C4-2B (cell line): ENCODE measurements at regions not wholly inside any gene's neighbourhood (a gene's known extent, or its start where the extent isn't known, plus 50 kb on each side); places are given as distances from the start of the nearest gene placed in this dataset.

Experiments used
- ZFX ChIP-seq: fragments of 450-650 bp; IDR thresholded peaks from 2 replicates; pipeline ENCODE4 v1.6.1; 2017
- TF ChIP-seq, protein P1 (sequence below): fragments of 450-650 bp; conservative IDR thresholded peaks from 2 replicates; pipeline ENCODE4 v1.5.1; 2017; ENCODE audit warnings: mild to moderate bottlenecking

DNA sequence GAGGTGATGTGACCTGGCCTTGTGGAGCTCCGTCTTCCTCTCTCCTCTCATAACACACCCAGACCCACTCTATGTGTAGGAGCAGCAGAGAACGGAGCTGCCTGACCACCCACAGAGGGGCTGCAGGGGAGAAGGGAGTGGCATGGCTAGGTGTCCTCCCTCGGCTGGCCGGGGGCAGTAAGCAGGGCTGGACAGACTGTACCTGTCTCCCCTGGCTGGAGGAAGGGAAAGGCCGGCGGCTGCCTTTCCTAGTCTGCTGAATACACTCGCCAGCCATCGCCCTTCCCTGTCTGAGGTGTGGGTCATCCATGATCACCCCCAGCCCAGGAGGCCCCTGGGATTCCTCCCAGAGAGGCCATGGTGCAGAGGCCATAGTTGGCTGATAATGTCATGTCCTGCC, 187.2 kb upstream of the AJAP1 start:
- TF ChIP-seq, protein P1, sequence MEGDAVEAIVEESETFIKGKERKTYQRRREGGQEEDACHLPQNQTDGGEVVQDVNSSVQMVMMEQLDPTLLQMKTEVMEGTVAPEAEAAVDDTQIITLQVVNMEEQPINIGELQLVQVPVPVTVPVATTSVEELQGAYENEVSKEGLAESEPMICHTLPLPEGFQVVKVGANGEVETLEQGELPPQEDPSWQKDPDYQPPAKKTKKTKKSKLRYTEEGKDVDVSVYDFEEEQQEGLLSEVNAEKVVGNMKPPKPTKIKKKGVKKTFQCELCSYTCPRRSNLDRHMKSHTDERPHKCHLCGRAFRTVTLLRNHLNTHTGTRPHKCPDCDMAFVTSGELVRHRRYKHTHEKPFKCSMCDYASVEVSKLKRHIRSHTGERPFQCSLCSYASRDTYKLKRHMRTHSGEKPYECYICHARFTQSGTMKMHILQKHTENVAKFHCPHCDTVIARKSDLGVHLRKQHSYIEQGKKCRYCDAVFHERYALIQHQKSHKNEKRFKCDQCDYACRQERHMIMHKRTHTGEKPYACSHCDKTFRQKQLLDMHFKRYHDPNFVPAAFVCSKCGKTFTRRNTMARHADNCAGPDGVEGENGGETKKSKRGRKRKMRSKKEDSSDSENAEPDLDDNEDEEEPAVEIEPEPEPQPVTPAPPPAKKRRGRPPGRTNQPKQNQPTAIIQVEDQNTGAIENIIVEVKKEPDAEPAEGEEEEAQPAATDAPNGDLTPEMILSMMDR = no peak
- TF ChIP-seq ZFX = no peak
